ENCODE measurements at regions not wholly inside any gene's neighbourhood (a gene's known extent, or its start where the extent isn't known, plus 50 kb on each side); places are given as distances from the start of the nearest gene placed in this dataset.

DNA sequence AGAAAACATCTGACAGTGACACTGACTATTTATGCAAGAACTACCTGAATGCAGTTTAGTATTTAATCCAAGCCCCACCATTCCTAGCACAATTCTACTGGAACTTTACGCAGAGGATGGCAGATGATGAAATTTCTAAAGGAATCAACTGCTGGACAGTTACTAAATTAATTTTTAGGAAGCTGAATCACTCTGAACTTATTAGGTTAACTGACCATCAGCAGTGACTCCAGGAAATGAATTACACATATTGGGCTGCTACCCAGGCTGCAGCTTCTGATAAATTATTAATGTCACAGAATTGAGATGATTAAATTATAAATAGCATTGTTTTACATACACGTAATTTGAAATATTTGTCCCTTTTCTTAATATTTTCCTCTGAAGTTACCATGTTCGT is 250.8 kb downstream of the TMEM182 start:
- Mint-ChIP-seq H3K4me3 (no peak overlapping the region), H3K4me1 (no peaks in the 10 kb centered on the region), H3K27ac (ENCODE audit: unreplicated experiment) (no peak overlapping the region), H3K36me3 (ENCODE audit: low read depth) (no peaks in the 10 kb centered on the region), H3K27me3 (ENCODE audit: low read depth) (peaks cover 2% of the 10 kb centered on the region), H3K9me3 (no peaks in the 10 kb centered on the region)
- TF ChIP-seq, protein P1, sequence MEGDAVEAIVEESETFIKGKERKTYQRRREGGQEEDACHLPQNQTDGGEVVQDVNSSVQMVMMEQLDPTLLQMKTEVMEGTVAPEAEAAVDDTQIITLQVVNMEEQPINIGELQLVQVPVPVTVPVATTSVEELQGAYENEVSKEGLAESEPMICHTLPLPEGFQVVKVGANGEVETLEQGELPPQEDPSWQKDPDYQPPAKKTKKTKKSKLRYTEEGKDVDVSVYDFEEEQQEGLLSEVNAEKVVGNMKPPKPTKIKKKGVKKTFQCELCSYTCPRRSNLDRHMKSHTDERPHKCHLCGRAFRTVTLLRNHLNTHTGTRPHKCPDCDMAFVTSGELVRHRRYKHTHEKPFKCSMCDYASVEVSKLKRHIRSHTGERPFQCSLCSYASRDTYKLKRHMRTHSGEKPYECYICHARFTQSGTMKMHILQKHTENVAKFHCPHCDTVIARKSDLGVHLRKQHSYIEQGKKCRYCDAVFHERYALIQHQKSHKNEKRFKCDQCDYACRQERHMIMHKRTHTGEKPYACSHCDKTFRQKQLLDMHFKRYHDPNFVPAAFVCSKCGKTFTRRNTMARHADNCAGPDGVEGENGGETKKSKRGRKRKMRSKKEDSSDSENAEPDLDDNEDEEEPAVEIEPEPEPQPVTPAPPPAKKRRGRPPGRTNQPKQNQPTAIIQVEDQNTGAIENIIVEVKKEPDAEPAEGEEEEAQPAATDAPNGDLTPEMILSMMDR (conservative IDR thresholded peaks at IDR 0.05), result no peak
- DNase-seq (ENCODE audit: low read depth, low spot score), result no peak

DNA sequence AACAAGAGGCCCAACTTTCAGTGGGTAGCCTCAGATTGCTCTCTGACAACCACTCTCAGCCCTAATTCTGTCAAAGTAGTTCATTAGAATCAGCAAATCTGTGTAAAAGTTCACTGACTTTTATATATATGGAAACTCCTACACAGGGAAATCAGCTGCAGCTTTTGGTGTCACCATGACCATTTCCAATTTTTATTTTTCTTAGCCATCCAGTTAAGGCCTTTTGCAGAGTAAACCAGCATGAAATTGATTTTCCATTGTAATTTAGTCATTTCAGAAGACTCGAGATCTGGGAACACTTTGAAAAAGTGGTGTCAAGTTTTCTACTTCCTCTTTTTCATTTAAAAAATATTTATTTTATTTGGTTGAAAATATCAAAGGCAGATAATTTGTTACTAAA is 263.2 kb downstream of the TMEM182 start:
- H3K27me3 Mint-ChIP-seq (ENCODE audit: low read depth), result no peaks in the 10 kb centered on the region
- DNase-seq (ENCODE audit: low read depth, low spot score), result no peak
- H3K4me1 Mint-ChIP-seq, result no peaks in the 10 kb centered on the region
- no peaks in the 10 kb centered on the region for H3K36me3 Mint-ChIP-seq (ENCODE audit: low read depth)
- TF ChIP-seq, protein P1 (conservative IDR thresholded peaks at IDR 0.05), result no peak
- no peak overlapping the region for H3K4me3 Mint-ChIP-seq
- H3K27ac Mint-ChIP-seq (ENCODE audit: unreplicated experiment), result no peak overlapping the region
- H3K9me3 Mint-ChIP-seq, result no peaks in the 10 kb centered on the region

DNA sequence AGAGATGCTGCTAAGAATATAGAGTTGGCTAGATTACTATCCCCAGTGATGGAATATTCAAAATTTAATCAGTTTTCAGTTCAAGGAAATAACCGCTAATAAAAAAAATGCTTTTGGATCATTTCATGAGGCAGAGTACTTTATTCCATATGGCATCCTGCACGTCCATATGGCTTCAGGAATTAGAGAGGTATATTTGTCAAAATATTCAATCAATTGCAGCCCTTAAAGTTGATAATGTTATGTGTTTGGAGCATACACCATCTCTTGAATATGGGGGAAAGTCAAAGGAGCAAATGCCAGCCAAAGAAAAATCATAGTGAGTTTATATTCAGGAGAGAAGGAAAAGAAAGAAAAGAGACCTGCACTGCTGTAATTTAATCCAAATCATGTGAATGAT is 266.4 kb downstream of the TMEM182 start:
- TF ChIP-seq, protein P1 (conservative IDR thresholded peaks at IDR 0.05), result no peak
- Mint-ChIP-seq H3K4me3 (no peak overlapping the region), H3K27me3 (ENCODE audit: low read depth) (no peaks in the 10 kb centered on the region)

More for the DNA sequence above, 266.4 kb downstream of the TMEM182 start:
- no peaks in the 10 kb centered on the region for H3K4me1 Mint-ChIP-seq
- H3K9me3 Mint-ChIP-seq, result no peaks in the 10 kb centered on the region
- no peak for DNase-seq (ENCODE audit: low read depth, low spot score)
- no peaks in the 10 kb centered on the region for H3K36me3 Mint-ChIP-seq (ENCODE audit: low read depth)
- no peak overlapping the region for H3K27ac Mint-ChIP-seq (ENCODE audit: unreplicated experiment)

Measured in neural crest cell (in vitro differentiated cells).